SK-N-SH (cell line): ENCODE measurements at regions not wholly inside any gene's neighbourhood (a gene's known extent, or its start where the extent isn't known, plus 50 kb on each side); places are given as distances from the start of the nearest gene placed in this dataset.

Experiments used
- CTCF ChIP-seq: fragments of 200-600 bp; sonication (generic); IDR thresholded peaks from 2 replicates; pipeline ENCODE4 v1.6.1; 2017; ENCODE audit warnings: antibody characterized with exemption, mild to moderate bottlenecking, moderate library complexity
- EZH2phosphoT487 ChIP-seq: fragments of 200-600 bp; sonication (generic); IDR thresholded peaks from 2 replicates; pipeline ENCODE4 v1.6.1; 2017; ENCODE audit warnings: low read depth, mixed run types, mild to moderate bottlenecking, antibody characterized with exemption, moderate library complexity, borderline replicate concordance
- GABPA ChIP-seq: IDR thresholded peaks from 2 replicates; pipeline ENCODE4 v1.4.0; 2012; ENCODE audit warnings: low read depth, mild to moderate bottlenecking
- IRF3 ChIP-seq: fragments of 150-350 bp; IDR thresholded peaks from 2 replicates; pipeline ENCODE4 v1.6.1; 2016; ENCODE audit warnings: mild to moderate bottlenecking, low read depth, low read length
- MAX ChIP-seq: IDR thresholded peaks from 2 replicates; pipeline ENCODE4 v1.4.0; 2012; ENCODE audit warnings: low read depth
- NRF1 ChIP-seq: IDR thresholded peaks from 2 replicates; pipeline ENCODE4 v1.6.1; 2012; ENCODE audit warnings: low read depth, mild to moderate bottlenecking, low read length
- POLR2AphosphoS5 ChIP-seq: IDR thresholded peaks from 2 replicates; pipeline ENCODE4 v1.6.1; 2012; ENCODE audit warnings: low read depth, low read length
- RAD21 ChIP-seq: IDR thresholded peaks from 2 replicates; pipeline ENCODE4 v1.6.1; 2012; ENCODE audit warnings: mild to moderate bottlenecking, low read length
- REST ChIP-seq: IDR thresholded peaks from 2 replicates; pipeline ENCODE4 v1.6.1; 2012; ENCODE audit warnings: mild to moderate bottlenecking, low read depth, low read length, moderate library complexity
- RFX5 ChIP-seq: IDR thresholded peaks from 2 replicates; pipeline ENCODE4 v1.6.1; 2012; ENCODE audit warnings: mild to moderate bottlenecking, improper control_type of control experiment, low read length
- SMC3 ChIP-seq: IDR thresholded peaks from 2 replicates; pipeline ENCODE4 v1.6.1; 2012; ENCODE audit warnings: low read depth, low read length, improper control_type of control experiment
- TAF1 ChIP-seq: IDR thresholded peaks from 2 replicates; pipeline ENCODE4 v1.6.1; 2012; ENCODE audit warnings: low read depth, mild to moderate bottlenecking, low read length, moderate library complexity, borderline replicate concordance
- TCF12 ChIP-seq: IDR thresholded peaks from 2 replicates; pipeline ENCODE4 v1.4.0; 2012
- TEAD4 ChIP-seq: IDR thresholded peaks from 2 replicates; pipeline ENCODE4 v1.4.0; 2012; ENCODE audit warnings: mild to moderate bottlenecking, borderline replicate concordance; ENCODE audit not compliant: insufficient read depth

GRCh38 chr20:12946789-12947188, 62.0 kb upstream of the SPTLC3 start:
- TF ChIP-seq CTCF = no peak
- no peak for TF ChIP-seq SMC3
- TF ChIP-seq RFX5 = no peak
- TF ChIP-seq POLR2AphosphoS5 = no peak
- no peak for TF ChIP-seq GABPA
- TF ChIP-seq REST = no peak
- no peak for TF ChIP-seq TCF12
- no peak for TF ChIP-seq IRF3
- TF ChIP-seq TAF1 = no peak
- TF ChIP-seq TEAD4 = no peak
- no peak for TF ChIP-seq MAX
- TF ChIP-seq RAD21 = no peak
- no peak for TF ChIP-seq NRF1
- TF ChIP-seq EZH2phosphoT487 = no peak
